ENCODE measurements at regions not wholly inside any gene's neighbourhood (a gene's known extent, or its start where the extent isn't known, plus 50 kb on each side); places are given as distances from the start of the nearest gene placed in this dataset.

- TF ChIP-seq CTCF (IDR thresholded peaks at IDR 0.05) (no peak), POLR2A (IDR thresholded peaks at IDR 0.05; ENCODE audit: low read depth) (no peak), EP300 (IDR thresholded peaks at IDR 0.05) (no peak), POLR2AphosphoS5 (IDR thresholded peaks at IDR 0.05) (no peak)
These were observed 440.6 kb upstream of the JAG1 start for GRCh38 chr20:11114382-11114781.
